ENCODE measurements at regions not wholly inside any gene's neighbourhood (a gene's known extent, or its start where the extent isn't known, plus 50 kb on each side); places are given as distances from the start of the nearest gene placed in this dataset.

GRCh38 chr5:128881502-128882018 is 83.7 kb upstream of the SLC27A6 start:
- DNase-seq (ENCODE audit: low read depth): no peak
- no peak overlapping the region for H3K4me3 ChIP-seq (ENCODE audit: low read depth, low read length)
- TF ChIP-seq, protein P1, sequence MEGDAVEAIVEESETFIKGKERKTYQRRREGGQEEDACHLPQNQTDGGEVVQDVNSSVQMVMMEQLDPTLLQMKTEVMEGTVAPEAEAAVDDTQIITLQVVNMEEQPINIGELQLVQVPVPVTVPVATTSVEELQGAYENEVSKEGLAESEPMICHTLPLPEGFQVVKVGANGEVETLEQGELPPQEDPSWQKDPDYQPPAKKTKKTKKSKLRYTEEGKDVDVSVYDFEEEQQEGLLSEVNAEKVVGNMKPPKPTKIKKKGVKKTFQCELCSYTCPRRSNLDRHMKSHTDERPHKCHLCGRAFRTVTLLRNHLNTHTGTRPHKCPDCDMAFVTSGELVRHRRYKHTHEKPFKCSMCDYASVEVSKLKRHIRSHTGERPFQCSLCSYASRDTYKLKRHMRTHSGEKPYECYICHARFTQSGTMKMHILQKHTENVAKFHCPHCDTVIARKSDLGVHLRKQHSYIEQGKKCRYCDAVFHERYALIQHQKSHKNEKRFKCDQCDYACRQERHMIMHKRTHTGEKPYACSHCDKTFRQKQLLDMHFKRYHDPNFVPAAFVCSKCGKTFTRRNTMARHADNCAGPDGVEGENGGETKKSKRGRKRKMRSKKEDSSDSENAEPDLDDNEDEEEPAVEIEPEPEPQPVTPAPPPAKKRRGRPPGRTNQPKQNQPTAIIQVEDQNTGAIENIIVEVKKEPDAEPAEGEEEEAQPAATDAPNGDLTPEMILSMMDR (IDR thresholded peaks at IDR 0.05; ENCODE audit: low read depth, low read length, missing control alignments): no peak

DNA sequence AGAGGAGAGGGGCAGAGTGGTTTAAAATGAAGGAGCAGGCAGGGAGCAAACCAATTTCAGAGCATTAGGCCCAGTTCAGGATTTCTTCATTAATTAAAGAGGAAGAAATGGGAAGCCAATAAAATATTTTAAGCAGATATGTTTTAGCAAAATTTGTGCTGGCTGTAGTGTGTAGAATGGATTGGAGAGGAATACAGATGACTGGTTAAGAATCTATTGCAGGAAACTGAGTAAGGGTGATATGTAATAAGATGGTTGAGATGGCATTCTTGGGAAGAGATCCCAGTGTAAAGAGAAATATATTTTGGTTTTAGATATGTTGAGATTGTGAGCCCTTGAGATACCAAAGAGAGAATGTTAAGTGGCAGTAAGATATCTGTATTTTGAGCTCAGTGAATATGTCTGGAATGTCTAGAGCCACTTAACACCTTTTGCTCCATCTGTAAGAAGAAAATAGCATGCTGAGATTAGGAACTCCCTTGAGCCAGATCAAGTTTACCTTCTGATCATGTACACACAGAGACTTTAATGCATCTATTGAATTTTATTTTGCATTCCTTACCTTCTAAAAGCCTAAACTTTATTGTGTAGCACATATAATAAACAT is 79.5 kb upstream of the SLC27A6 start:
- H3K4me3 ChIP-seq (ENCODE audit: low read depth, low read length): no peak overlapping the region
- TF ChIP-seq, protein P1 (IDR thresholded peaks at IDR 0.05; ENCODE audit: low read depth, low read length, missing control alignments): no peak
- no peak for DNase-seq (ENCODE audit: low read depth)

GRCh38 chr5:128895122-128895521 is 70.2 kb upstream of the SLC27A6 start:
- DNase-seq (ENCODE audit: low read depth): no peak
- H3K4me3 ChIP-seq (ENCODE audit: low read depth, low read length): no peak overlapping the region
- TF ChIP-seq, protein P1 (IDR thresholded peaks at IDR 0.05; ENCODE audit: low read depth, low read length, missing control alignments): no peak

DNA sequence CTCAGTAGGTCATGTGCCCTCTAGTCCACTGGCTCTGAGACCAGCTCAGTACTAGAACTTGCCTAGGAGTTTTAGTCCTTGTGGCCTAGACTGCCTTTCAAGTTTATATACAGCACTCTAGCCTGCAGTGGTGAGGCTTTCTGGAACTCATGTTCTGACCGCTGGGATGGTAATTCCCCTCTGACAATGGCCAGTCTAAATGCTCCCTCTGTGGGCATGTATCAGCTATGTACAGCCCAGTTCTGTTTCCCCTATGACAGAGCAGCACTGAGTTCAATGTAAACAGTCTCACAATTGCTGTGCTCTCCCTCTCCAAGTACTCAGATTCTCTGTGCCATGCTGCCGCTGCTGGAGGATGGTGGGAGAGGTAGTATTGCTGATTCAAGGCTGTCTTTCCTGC is 68.6 kb upstream of the SLC27A6 start:
- TF ChIP-seq, protein P1 (IDR thresholded peaks at IDR 0.05; ENCODE audit: low read depth, low read length, missing control alignments): no peak
- no peak overlapping the region for H3K4me3 ChIP-seq (ENCODE audit: low read depth, low read length)
- DNase-seq (ENCODE audit: low read depth): no peak

- no peak for DNase-seq (ENCODE audit: low read depth)
- H3K4me3 ChIP-seq (ENCODE audit: low read depth, low read length): no peak overlapping the region
- TF ChIP-seq, protein P1 (IDR thresholded peaks at IDR 0.05; ENCODE audit: low read depth, low read length, missing control alignments): no peak
Measured at GRCh38 chr5:128903550-128903949, 61.7 kb upstream of the SLC27A6 start.

GRCh38 chr5:128904805-128905567 is 60.3 kb upstream of the SLC27A6 start:
- TF ChIP-seq, protein P1 (IDR thresholded peaks at IDR 0.05; ENCODE audit: low read depth, low read length, missing control alignments): no peak
- no peak overlapping the region for H3K4me3 ChIP-seq (ENCODE audit: low read depth, low read length)
- no peak for DNase-seq (ENCODE audit: low read depth)
